ENCODE measurements at regions not wholly inside any gene's neighbourhood (a gene's known extent, or its start where the extent isn't known, plus 50 kb on each side); places are given as distances from the start of the nearest gene placed in this dataset.
"Not testable (repeated sequence)": the region's sequence is repeated elsewhere in the genome, so short reads cannot be mapped to it uniquely, and the experiment has no call there.

DNA sequence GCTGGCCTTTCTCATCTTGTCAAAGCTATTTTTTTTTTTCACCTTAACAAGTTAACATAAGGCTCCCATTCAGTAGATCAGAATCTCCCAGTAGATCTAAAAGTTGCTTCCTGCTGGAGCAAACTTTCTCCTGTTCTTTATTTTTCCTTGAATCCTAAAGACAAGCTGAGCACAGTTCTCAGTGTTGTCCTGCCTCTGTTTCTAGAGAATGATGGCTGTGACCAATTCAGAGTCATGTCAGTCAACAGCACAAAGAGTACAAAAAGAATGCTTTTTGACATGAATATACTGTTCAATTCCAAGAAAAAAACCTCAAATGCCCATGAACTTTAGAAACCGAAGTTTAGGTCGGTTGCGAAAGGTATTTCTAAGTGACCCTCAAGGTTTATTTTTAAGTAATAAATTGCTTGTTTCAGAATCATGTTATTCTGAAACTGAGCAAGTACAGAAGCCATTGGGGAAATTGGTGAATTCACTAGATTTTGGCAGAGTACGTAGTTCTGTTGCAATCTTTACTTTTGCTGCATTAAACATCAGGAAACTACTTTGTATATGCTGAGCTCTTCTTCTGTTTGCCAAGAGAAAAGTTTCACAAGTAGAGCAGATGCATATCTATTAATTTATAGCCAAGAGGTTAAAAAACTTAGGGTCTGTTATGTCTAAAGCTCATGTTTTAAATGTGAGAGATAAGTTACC is 161.7 kb upstream of the RPS23 start:
- DNase-seq (ENCODE audit: low spot score) (no peak), FAIRE-seq (no peak)

DNA sequence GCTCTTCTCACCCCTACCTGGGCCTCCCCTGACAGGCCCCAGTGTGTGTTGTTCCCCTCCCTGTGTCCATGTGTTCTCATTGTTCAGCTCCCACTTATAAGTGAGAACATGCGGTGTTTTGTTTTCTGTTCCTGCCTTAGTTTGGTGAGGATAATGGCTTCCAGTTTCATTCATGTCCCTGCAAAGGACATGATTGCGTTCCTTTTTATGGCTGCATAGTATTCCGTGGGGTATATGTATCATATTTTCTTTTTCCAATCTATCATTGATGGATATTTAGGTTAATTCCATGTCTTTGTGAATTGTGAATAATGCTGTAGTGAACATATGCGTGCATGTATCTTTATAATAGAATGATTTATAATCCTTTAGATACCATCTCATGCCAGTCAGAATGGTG is 159.4 kb upstream of the RPS23 start:
- not testable (repeated sequence) for FAIRE-seq; DNase-seq (ENCODE audit: low spot score)

DNA sequence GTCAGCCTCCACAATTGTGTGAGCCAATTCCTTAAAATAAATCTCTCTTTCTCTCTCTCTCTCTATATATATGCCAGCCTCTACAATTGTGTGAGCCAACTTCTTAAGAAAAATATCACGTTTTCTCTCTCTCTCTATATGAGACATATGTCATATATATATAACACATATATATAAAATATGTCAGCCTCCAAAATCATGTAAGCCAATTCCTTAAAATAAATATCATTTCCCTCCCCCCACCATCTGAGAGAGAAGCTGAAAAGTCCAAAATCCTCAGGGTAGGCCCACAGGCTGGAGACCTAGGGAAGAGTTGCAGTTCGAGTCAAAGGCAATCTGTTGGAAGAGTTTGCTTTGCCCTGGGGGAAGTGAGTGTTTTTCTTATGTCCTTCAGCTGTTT is 158.1 kb upstream of the RPS23 start:
- DNase-seq (ENCODE audit: low spot score) (no peak), FAIRE-seq (no peak)

- not testable (repeated sequence) for DNase-seq (ENCODE audit: low spot score); FAIRE-seq
These were observed 156.8 kb upstream of the RPS23 start for GRCh38 chr5:82434696-82435660.

- FAIRE-seq (no peak), DNase-seq (ENCODE audit: low spot score) (no peak)
These were observed 148.5 kb upstream of the RPS23 start for GRCh38 chr5:82426464-82427154.

GRCh38 chr5:82425591-82425990 is 147.4 kb upstream of the RPS23 start:
- no peak for FAIRE-seq
- no peak for DNase-seq (ENCODE audit: low spot score)

DNA sequence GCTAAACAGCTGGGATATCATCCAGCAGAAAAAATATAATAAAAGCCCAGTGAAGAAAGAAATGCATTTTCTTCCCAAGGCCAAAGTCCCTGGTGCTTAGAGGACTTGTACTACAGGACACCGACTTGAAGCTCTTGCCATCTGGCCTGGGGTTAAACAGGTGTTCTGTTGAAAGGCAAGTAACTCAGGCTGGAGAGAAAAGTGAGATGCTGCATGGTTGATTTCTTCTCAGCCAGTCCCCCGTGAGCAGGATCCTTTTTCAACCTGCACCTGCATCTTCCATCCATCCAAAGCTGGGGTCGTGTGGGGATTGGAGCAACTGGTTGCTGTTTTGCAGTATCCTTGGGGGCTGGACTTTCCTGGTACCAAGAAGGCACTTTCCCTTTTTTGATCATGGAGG is 146.1 kb upstream of the RPS23 start:
- DNase-seq (ENCODE audit: low spot score), result no peak
- FAIRE-seq, result no peak

GRCh38 chr5:82422751-82423181 is 144.6 kb upstream of the RPS23 start:
- FAIRE-seq, result no peak
- DNase-seq (ENCODE audit: low spot score), result no peak

- no peak for FAIRE-seq
These were observed 144.0 kb upstream of the RPS23 start for GRCh38 chr5:82422001-82422740.

DNA sequence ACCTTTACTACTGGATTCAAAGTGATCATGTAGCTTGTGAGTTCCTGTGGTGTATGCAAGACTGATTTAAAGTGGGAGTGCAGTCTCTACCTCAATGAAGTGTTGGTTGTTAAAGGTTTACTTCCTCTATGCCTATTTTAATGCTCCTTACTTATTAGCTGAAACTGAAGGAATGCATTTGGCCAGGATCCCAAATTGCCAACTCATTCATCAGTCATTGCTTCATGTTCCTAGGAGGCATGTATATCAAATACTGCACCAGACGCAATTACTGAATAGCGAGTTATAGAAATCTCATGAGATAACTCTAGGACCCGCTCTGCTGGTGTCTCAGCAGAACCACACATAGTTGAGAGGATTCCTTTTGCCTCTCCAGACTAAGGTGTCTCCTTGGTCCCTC is 143.0 kb upstream of the RPS23 start:
- DNase-seq (ENCODE audit: low spot score) (peak; percentile 51), FAIRE-seq (no peak)

More at GRCh38 chr5:82422001-82422740, 144.0 kb upstream of the RPS23 start:
- DNase-seq (ENCODE audit: low spot score), result no peak

GRCh38 chr5:82420524-82420923 is 142.4 kb upstream of the RPS23 start:
- FAIRE-seq; DNase-seq (ENCODE audit: low spot score): not testable (repeated sequence)

DNA sequence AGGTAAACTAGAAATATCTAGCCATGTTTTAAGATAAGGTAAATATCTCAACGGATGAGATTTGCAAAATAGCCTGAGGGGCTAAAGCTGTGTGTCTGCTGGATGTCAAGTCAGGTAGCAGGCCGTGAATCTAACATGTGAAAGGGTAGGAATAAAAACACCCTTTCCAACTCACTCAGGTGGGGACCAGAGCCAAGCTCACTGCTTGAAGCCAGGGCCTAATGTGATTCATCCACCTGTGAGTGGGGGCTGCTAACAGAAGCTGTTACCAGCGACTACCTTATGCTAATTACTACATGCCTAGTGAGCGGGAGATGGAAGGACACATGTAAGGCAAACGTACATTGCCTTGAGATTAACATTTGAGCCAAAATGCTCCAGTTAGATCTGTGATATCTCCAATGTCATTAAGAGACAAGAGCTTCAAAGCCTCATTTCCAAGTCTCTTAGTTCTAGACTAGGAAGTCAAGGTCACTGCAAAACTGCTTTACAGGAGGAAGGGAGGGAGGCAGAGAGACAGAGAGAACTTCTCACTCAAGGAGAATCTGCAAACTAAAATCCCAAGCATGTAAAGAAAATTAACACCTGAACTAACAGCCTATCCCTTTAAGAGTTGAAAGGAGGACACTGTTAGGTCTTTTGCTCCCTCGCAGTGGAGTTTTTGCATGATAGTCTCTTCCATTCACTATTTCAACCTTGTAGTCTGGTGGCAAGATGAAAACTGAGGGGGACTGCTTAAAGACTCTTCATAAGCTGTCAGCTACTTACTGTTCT is 141.6 kb upstream of the RPS23 start:
- no peak for DNase-seq (ENCODE audit: low spot score)
- FAIRE-seq, result no peak

DNA sequence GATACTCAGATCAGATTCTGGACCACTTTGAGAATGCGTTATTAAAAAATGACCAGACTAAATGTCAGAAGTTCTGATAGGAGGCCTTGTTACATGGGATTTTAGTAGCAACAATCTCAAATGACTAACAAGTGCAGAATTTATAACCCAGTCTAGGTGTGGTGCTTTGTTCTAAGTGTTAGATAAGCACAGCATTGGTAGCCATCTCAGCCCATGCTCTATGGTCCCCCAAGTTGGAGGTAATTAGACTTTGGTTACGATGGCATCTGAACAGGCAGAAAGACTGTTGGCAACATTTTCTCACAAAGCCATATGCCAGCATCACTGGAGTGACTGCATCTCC is 140.4 kb upstream of the RPS23 start:
- no peak for DNase-seq (ENCODE audit: low spot score)
- FAIRE-seq, result no peak

- DNase-seq (ENCODE audit: low spot score) (no peak), FAIRE-seq (no peak)
These were observed 139.8 kb upstream of the RPS23 start for GRCh38 chr5:82417776-82418607.

DNA sequence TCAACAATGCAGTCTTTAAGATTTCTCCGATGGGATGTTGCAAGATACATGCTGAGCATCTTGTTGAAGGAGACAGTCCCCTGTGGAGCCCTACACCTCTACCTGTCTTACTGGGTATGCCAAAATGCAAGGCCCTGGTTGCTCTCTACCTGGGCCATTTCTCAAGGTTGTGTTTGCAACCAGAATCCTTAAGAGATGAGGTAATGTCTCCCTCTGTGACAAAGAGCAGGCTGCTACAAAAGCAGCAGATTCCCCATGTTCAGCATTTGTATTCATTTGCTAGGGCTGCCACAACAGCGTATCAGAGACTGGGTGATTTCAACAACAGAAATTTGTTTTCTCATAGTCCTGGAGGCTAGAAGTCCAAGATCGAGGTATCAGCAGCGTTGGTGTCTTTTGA is 138.4 kb upstream of the RPS23 start:
- FAIRE-seq, result no peak
- DNase-seq (ENCODE audit: low spot score), result no peak

- FAIRE-seq (no peak), DNase-seq (ENCODE audit: low spot score) (no peak)
These were observed 135.9 kb upstream of the RPS23 start for GRCh38 chr5:82414041-82414388.

GRCh38 chr5:82413302-82414040 is 135.3 kb upstream of the RPS23 start:
- no peak for FAIRE-seq

DNA sequence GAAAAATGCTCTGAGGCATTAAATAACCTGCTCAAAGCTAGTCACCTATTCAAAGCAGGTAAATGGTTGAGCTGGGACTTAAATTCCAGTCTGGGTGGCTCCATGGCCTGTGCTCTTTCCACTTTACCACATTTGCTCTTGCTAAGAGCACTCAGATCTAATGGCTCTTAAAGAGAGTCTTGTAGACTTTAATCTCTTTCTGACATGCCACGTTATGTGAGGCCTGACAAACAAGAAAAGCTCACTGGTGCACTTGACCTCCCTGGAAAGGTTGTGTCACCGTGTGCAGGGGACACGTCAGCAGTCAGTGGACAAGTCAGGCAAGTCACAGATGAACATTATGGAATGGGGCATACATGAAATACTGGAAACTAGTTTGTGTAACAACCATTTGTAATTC is 129.9 kb upstream of the RPS23 start:
- DNase-seq (ENCODE audit: low spot score) (no peak), FAIRE-seq (no peak)

More at GRCh38 chr5:82413302-82414040, 135.3 kb upstream of the RPS23 start:
- DNase-seq (ENCODE audit: low spot score), result no peak

- FAIRE-seq, result no peak
- no peak for DNase-seq (ENCODE audit: low spot score)
These were observed 128.1 kb upstream of the RPS23 start for GRCh38 chr5:82406205-82406773.
